A549 (cell line): ENCODE measurements at regions not wholly inside any gene's neighbourhood (a gene's known extent, or its start where the extent isn't known, plus 50 kb on each side); places are given as distances from the start of the nearest gene placed in this dataset.

Experiments
- ATAC-seq, 2 experiments: fragments of 200-7000 bp in 1 of 2; fragments of >200 bp in 1 of 2; cut with Nextera tagmentation in 1 of 2; cut with Tn5 transposase in 1 of 2; 3 replicates each; pipeline versions ENCODE4 v1.8.0 to v1.9.1; 2018 to 2020; ENCODE audit warnings: mild to moderate bottlenecking in 1 of 2, moderate library complexity in 1 of 2
- CTCF ChIA-PET: fragments of 300-600 bp; sonication (Branson Sonifier 250); formaldehyde crosslinking; extraction: SDS; loops from one replicate; lab custom pipeline; 2021; ENCODE audit warnings: antibody characterized with exemption, inconsistent platforms; lab: Yijun Ruan, JAX
- POLR2A ChIA-PET: fragments of 350-600 bp; formaldehyde crosslinking; extraction: SDS; loops from one replicate; lab custom pipeline; 2021; ENCODE audit warnings: antibody characterized with exemption, inconsistent platforms; lab: Yijun Ruan, JAX
- DNase-seq, 2 experiments: peaks; one replicate each; pipeline versions ENCODE4 v3.0.0 to v3.0.0-alpha.2; 2011 to 2016; ENCODE audit warnings: low read depth in 1 of 2, low spot score in 1 of 2
- FAIRE-seq: peaks from 2 replicates; lab custom pipeline; 2011; peaks lifted over from hg19 to GRCh38; lab: Jason Lieb, UNC
- H3K27ac ChIP-seq, 2 experiments: fragments of >200 bp; sonication (Bioruptor Twin); formaldehyde crosslinking; 3 replicates each; pipeline ENCODE4 v1.5.1; 2016 to 2017
- H3K4me1 ChIP-seq: fragments of >200 bp; sonication (Bioruptor Twin); formaldehyde crosslinking; 3 replicates; pipeline ENCODE4 v1.6.1; 2016
- H3K4me2 ChIP-seq: fragments of >200 bp; sonication (Bioruptor Twin); formaldehyde crosslinking; 3 replicates; pipeline ENCODE4 v1.6.1; 2016
- H3K4me3 ChIP-seq: fragments of >200 bp; sonication (Bioruptor Twin); formaldehyde crosslinking; 3 replicates; pipeline ENCODE4 v1.5.1; 2016
- H3K9me3 ChIP-seq: fragments of >200 bp; sonication (Bioruptor Twin); formaldehyde crosslinking; 3 replicates; pipeline ENCODE4 v1.6.1; 2016
- CBX8 ChIP-seq: fragments of 200-600 bp; sonication (generic); IDR thresholded peaks from 2 replicates; pipeline ENCODE4 v1.6.1; 2016
- CEBPB ChIP-seq, 2 experiments: fragments of >200 bp in 1 of 2; sonication (Bioruptor Twin) in 1 of 2; formaldehyde crosslinking in 1 of 2; IDR thresholded peaks; 2 replicates each; pipeline ENCODE4 v1.6.1; 2012 to 2016
- CHD4 ChIP-seq: fragments of 200-600 bp; sonication (generic); IDR thresholded peaks from 2 replicates; pipeline ENCODE4 v1.6.1; 2016; ENCODE audit warnings: antibody characterized with exemption, mild to moderate bottlenecking, borderline replicate concordance
- EHMT2 ChIP-seq: fragments of 200-600 bp; sonication (generic); IDR thresholded peaks from 2 replicates; pipeline ENCODE4 v1.6.1; 2016; ENCODE audit warnings: antibody characterized with exemption, low read depth, mild to moderate bottlenecking, moderate library complexity
- ESRRA ChIP-seq: fragments of 150-350 bp; IDR thresholded peaks from 2 replicates; pipeline ENCODE4 v1.6.1; 2014; ENCODE audit warnings: mild to moderate bottlenecking, low read length, borderline replicate concordance
- FOSB ChIP-seq: fragments of 250-450 bp; sonication (Bioruptor Pico); IDR thresholded peaks from 2 replicates; pipeline ENCODE4 v1.5.0; 2020; ENCODE audit warnings: mild to moderate bottlenecking, moderate library complexity
- HDAC2 ChIP-seq: fragments of 200-600 bp; sonication (generic); IDR thresholded peaks from 2 replicates; pipeline ENCODE4 v1.6.1; 2016
- HEYL ChIP-seq: fragments of 250-450 bp; sonication (Bioruptor Pico); IDR thresholded peaks from 2 replicates; pipeline ENCODE4 v1.8.0; 2021; ENCODE audit warnings: mild to moderate bottlenecking, moderate library complexity
- KDM1A ChIP-seq: fragments of 200-600 bp; sonication (generic); IDR thresholded peaks from 2 replicates; pipeline ENCODE4 v1.6.1; 2016; ENCODE audit warnings: low read depth, mild to moderate bottlenecking
- MAFK ChIP-seq: fragments of 450-650 bp; IDR thresholded peaks from 2 replicates; pipeline ENCODE4 v1.6.1; 2014; ENCODE audit not compliant: partially characterized antibody
- MAZ ChIP-seq: fragments of 150-350 bp; IDR thresholded peaks from 2 replicates; pipeline ENCODE4 v1.6.1; 2014; ENCODE audit warnings: antibody characterized with exemption, low read depth, low read length, borderline replicate concordance
- MYC ChIP-seq: IDR thresholded peaks from 2 replicates; pipeline ENCODE4 v1.6.1; 2012; ENCODE audit warnings: mild to moderate bottlenecking, inconsistent platforms, low read length, improper control_type of control experiment, borderline replicate concordance
- NR3C1 ChIP-seq: fragments of >200 bp; sonication (Bioruptor Twin); formaldehyde crosslinking; IDR thresholded peaks from 3 replicates; pipeline ENCODE4 v1.6.1; 2017
- POLR2A ChIP-seq: IDR thresholded peaks from 2 replicates; pipeline ENCODE4 v1.6.1; 2012; ENCODE audit warnings: mild to moderate bottlenecking, low read length
- POLR2AphosphoS2 ChIP-seq: conservative IDR thresholded peaks from 2 replicates; pipeline ENCODE4 v1.6.1; 2012; ENCODE audit warnings: low read length, improper control_type of control experiment, inconsistent platforms
- RAD21 ChIP-seq, 2 experiments: fragments of >200 bp in 1 of 2; sonication (Bioruptor Twin) in 1 of 2; formaldehyde crosslinking in 1 of 2; IDR thresholded peaks in 1 of 2; conservative IDR thresholded peaks in 1 of 2; 2 replicates in 1 of 2; 3 replicates in 1 of 2; pipeline ENCODE4 v1.6.1; 2012 to 2018; ENCODE audit warnings: inconsistent platforms in 1 of 2
- RCOR1 ChIP-seq: fragments of 150-350 bp; IDR thresholded peaks from 2 replicates; pipeline ENCODE4 v1.6.1; 2014; ENCODE audit warnings: antibody characterized with exemption, low read length, low read depth
- SMC3 ChIP-seq: fragments of >200 bp; sonication (Bioruptor Twin); formaldehyde crosslinking; IDR thresholded peaks from 3 replicates; pipeline ENCODE4 v1.6.1; 2018; ENCODE audit warnings: inconsistent platforms
- ZFP36 ChIP-seq: fragments of 450-650 bp; IDR thresholded peaks from 2 replicates; pipeline ENCODE4 v1.6.1; 2014; ENCODE audit warnings: borderline replicate concordance; ENCODE audit not compliant: partially characterized antibody
- WGBS: methylation state at CpG from one replicate; pipeline ENCODE4 v1.1.6; 2017; ENCODE audit errors: missing lambda C conversion rate; 5-methylcytosine and 5-hydroxymethylcytosine counted together
- TF ChIP-seq, protein P1 (sequence below): fragments of >200 bp; sonication (Bioruptor Twin); formaldehyde crosslinking; IDR thresholded peaks from 3 replicates; pipeline ENCODE4 v1.5.1; 2016
- TF ChIP-seq, protein P2 (sequence below): IDR thresholded peaks from 2 replicates; pipeline ENCODE4 v1.6.1; 2012
- TF ChIP-seq, protein P3 (sequence below): fragments of >200 bp; sonication (Bioruptor Twin); formaldehyde crosslinking; IDR thresholded peaks from 3 replicates; pipeline ENCODE4 v1.6.1; 2016
- TF ChIP-seq, protein P4 (sequence below): fragments of 200-600 bp; sonication (generic); IDR thresholded peaks from 2 replicates; pipeline ENCODE4 v1.6.1; 2016; ENCODE audit warnings: antibody characterized with exemption, mild to moderate bottlenecking, moderate library complexity
- TF ChIP-seq, protein P5 (sequence below): fragments of 450-650 bp; IDR thresholded peaks from 2 replicates; pipeline ENCODE4 v1.6.1; 2014; ENCODE audit warnings: antibody characterized with exemption
- TF ChIP-seq, protein P6 (sequence below): IDR thresholded peaks from 2 replicates; pipeline ENCODE4 v1.6.1; 2012; ENCODE audit warnings: low read depth, borderline replicate concordance
- TF ChIP-seq, protein P7 (sequence below): fragments of >200 bp; sonication (Bioruptor Twin); formaldehyde crosslinking; IDR thresholded peaks from 2 replicates; pipeline ENCODE4 v1.6.1; 2016

DNA sequence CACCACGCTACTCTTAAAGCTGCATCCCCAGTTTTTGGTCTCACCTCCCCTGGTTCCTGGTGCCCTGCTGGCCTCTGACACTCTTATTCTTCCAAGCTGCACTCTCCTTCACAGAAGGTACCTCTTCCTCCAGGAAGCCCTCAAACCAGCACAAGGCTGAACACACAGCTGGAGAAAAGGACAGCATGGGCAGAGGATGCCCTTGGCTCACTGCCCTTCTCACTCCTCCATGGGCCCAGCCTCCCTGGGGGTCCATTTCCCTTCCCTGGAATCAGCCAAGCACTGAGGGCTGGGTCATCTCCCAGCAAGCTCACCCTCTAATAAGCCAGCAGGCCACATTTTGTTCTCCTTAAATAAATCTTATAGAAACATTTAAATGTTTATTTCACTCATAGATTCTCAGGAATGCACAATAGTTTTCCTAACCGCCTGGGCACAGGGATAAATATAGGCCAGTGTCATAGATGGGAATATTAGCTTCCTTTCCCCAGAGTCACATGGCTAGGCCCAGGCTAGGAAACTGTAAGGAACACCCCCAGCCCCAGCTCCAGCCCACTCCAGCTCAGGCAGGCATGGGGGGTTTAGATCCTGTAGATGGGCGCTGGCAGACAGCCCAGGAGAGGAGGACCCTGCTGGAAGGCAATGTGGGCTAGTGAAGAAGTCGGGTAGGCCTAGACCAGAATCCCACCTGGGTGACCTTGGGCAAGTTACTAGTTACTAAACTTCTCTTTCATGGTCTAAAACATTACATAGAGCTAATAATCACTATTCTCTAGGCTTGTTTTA, 51.5 kb downstream of the IRAG1 start:
- ATAC-seq (no peak), DNase-seq (no peak), FAIRE-seq (no peak)
- H3K4me1 ChIP-seq, result peaks cover 4% of the 10 kb centered on the region
- ChIA-PET CTCF (interaction anchor here (0.7 to 2.1 kb wide), 4 partner anchors 11 to 101 kb away, joined by 4 to 8 read pairs (median 5); partner anchors contain the start of gene RNF141), POLR2A (no interaction called here)
- H3K4me3 ChIP-seq, result no peak overlapping the region
- WGBS, result 78% methylated on average over 4 of the region's 4 CpGs
- TF ChIP-seq KDM1A (no peak), RAD21 (conservative IDR thresholded peaks at IDR 0.05 in 1 of 2, IDR thresholded peaks at IDR 0.05 in 1 of 2) (no peak), HDAC2 (no peak), SMC3 (no peak), MAFK (no peak), ESRRA (no peak), POLR2A (no peak), MAZ (no peak), CBX8 (no peak), CEBPB (IDR thresholded peaks at IDR 0.05) (no peak), POLR2AphosphoS2 (no peak)
- TF ChIP-seq, protein P1, sequence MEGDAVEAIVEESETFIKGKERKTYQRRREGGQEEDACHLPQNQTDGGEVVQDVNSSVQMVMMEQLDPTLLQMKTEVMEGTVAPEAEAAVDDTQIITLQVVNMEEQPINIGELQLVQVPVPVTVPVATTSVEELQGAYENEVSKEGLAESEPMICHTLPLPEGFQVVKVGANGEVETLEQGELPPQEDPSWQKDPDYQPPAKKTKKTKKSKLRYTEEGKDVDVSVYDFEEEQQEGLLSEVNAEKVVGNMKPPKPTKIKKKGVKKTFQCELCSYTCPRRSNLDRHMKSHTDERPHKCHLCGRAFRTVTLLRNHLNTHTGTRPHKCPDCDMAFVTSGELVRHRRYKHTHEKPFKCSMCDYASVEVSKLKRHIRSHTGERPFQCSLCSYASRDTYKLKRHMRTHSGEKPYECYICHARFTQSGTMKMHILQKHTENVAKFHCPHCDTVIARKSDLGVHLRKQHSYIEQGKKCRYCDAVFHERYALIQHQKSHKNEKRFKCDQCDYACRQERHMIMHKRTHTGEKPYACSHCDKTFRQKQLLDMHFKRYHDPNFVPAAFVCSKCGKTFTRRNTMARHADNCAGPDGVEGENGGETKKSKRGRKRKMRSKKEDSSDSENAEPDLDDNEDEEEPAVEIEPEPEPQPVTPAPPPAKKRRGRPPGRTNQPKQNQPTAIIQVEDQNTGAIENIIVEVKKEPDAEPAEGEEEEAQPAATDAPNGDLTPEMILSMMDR, result no peak
- TF ChIP-seq, protein P2, sequence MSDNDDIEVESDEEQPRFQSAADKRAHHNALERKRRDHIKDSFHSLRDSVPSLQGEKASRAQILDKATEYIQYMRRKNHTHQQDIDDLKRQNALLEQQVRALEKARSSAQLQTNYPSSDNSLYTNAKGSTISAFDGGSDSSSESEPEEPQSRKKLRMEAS, result no peak
- TF ChIP-seq, protein P3, sequence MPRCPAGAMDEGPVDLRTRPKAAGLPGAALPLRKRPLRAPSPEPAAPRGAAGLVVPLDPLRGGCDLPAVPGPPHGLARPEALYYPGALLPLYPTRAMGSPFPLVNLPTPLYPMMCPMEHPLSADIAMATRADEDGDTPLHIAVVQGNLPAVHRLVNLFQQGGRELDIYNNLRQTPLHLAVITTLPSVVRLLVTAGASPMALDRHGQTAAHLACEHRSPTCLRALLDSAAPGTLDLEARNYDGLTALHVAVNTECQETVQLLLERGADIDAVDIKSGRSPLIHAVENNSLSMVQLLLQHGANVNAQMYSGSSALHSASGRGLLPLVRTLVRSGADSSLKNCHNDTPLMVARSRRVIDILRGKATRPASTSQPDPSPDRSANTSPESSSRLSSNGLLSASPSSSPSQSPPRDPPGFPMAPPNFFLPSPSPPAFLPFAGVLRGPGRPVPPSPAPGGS, result no peak
- H3K27ac ChIP-seq, result no peak overlapping the region
- no peaks in the 10 kb centered on the region for H3K9me3 ChIP-seq
- no peak overlapping the region for H3K4me2 ChIP-seq

DNA sequence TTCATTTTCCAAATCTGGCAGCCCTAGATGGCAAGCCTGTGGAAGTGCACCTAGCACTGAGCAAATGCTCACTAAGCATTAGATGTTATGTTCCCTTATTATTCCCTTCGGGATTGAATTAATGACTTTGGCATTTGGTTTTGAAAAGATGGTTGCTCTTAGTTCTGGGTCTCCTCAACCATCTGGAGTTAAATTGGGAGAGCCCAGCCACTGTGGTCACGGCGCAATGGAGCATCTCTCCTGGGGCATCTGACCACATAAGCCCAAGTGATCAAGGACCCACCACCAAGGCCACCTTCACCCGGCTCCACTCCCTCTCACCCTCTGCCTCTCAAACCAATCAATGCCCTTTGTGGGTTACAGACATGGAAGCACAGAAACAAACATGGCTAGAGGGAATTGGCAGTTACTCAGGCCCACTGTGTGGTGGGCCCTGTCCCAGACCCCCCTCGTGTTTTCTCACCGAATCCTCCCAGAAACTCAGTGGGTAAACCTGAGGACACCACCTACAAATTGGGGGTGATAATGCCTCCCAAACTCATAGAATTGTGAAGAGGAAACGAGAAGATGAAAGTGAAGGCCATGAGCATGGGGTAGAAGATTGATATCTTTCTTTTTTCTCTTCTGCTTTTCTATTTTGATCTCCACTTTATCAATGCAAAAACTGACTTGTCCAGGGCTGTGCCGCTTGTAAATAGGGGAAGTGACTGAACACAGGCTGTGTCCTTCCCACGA, 52.2 kb downstream of the IRAG1 start:
- no peak for FAIRE-seq
- CTCF ChIA-PET, result interaction anchor here (1.1 to 2.1 kb wide), 3 partner anchors 13 to 101 kb away, joined by 4 to 8 read pairs (median 5); partner anchors contain the start of gene RNF141
- H3K27ac ChIP-seq, result no peak overlapping the region

More for the DNA sequence above, 52.2 kb downstream of the IRAG1 start:
- 77% methylated on average over 9 of the region's 9 CpGs for WGBS
- Histone ChIP-seq H3K4me2 (no peak overlapping the region), H3K4me1 (0 out of 3 replicates have a peak, but pooled peaks cover 3% of the 10 kb centered on the region), H3K9me3 (no peaks in the 10 kb centered on the region), H3K4me3 (no peak overlapping the region)
- DNase-seq (no peak), ATAC-seq (no peak)
- TF ChIP-seq NR3C1, result no peak
- no peak for TF ChIP-seq MYC
- TF ChIP-seq, protein P4, sequence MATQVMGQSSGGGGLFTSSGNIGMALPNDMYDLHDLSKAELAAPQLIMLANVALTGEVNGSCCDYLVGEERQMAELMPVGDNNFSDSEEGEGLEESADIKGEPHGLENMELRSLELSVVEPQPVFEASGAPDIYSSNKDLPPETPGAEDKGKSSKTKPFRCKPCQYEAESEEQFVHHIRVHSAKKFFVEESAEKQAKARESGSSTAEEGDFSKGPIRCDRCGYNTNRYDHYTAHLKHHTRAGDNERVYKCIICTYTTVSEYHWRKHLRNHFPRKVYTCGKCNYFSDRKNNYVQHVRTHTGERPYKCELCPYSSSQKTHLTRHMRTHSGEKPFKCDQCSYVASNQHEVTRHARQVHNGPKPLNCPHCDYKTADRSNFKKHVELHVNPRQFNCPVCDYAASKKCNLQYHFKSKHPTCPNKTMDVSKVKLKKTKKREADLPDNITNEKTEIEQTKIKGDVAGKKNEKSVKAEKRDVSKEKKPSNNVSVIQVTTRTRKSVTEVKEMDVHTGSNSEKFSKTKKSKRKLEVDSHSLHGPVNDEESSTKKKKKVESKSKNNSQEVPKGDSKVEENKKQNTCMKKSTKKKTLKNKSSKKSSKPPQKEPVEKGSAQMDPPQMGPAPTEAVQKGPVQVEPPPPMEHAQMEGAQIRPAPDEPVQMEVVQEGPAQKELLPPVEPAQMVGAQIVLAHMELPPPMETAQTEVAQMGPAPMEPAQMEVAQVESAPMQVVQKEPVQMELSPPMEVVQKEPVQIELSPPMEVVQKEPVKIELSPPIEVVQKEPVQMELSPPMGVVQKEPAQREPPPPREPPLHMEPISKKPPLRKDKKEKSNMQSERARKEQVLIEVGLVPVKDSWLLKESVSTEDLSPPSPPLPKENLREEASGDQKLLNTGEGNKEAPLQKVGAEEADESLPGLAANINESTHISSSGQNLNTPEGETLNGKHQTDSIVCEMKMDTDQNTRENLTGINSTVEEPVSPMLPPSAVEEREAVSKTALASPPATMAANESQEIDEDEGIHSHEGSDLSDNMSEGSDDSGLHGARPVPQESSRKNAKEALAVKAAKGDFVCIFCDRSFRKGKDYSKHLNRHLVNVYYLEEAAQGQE, result no peak
- TF ChIP-seq, protein P5, sequence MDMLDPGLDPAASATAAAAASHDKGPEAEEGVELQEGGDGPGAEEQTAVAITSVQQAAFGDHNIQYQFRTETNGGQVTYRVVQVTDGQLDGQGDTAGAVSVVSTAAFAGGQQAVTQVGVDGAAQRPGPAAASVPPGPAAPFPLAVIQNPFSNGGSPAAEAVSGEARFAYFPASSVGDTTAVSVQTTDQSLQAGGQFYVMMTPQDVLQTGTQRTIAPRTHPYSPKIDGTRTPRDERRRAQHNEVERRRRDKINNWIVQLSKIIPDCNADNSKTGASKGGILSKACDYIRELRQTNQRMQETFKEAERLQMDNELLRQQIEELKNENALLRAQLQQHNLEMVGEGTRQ, result no peak
- no peak for TF ChIP-seq EHMT2
- TF ChIP-seq RAD21 (conservative IDR thresholded peaks at IDR 0.05 in 1 of 2, IDR thresholded peaks at IDR 0.05 in 1 of 2), result no peak
- no peak for TF ChIP-seq HEYL (CRISPR knock-in tag)
- TF ChIP-seq CHD4, result no peak
- no peak for TF ChIP-seq RCOR1
- no peak for TF ChIP-seq FOSB (CRISPR knock-in tag)
- no peak for TF ChIP-seq ZFP36
- TF ChIP-seq, protein P6, sequence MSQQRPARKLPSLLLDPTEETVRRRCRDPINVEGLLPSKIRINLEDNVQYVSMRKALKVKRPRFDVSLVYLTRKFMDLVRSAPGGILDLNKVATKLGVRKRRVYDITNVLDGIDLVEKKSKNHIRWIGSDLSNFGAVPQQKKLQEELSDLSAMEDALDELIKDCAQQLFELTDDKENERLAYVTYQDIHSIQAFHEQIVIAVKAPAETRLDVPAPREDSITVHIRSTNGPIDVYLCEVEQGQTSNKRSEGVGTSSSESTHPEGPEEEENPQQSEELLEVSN, result no peak
- TF ChIP-seq, protein P7, sequence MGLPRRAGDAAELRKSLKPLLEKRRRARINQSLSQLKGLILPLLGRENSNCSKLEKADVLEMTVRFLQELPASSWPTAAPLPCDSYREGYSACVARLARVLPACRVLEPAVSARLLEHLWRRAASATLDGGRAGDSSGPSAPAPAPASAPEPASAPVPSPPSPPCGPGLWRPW, result no peak
- POLR2A ChIA-PET, result no interaction called here
